ENCODE measurements at regions not wholly inside any gene's neighbourhood (a gene's known extent, or its start where the extent isn't known, plus 50 kb on each side); places are given as distances from the start of the nearest gene placed in this dataset.
A peak's percentile ranks its signal among the peaks of the same experiment; 100 is the strongest.

GRCh38 chr2:41925712-41926111 lies 122.1 kb upstream of the PKDCC start:
- H3K4me1 ChIP-seq (ENCODE audit: control insufficient read depth in 1 of 2, insufficient read depth in 2 of 2, low read length in 2 of 2): peaks cover 35 to 44% of the 10 kb centered on the region in 2 experiments
- no peaks in the 10 kb centered on the region for H3K79me2 ChIP-seq (ENCODE audit: control insufficient read depth, insufficient read depth, low read length, poor library complexity)
- H4K12ac ChIP-seq (ENCODE audit: low read depth, low read length): no peak overlapping the region
- H3K27ac ChIP-seq (ENCODE audit: low read depth, low read length): no peak overlapping the region
- H4K91ac ChIP-seq (ENCODE audit: low read depth, low read length): peak overlapping the region; percentile 86
- H2BK12ac ChIP-seq (ENCODE audit: low read length): peak overlapping the region; percentile 11
- no peak overlapping the region for H3K4me2 ChIP-seq (ENCODE audit: low read length)
- no peak overlapping the region for H2BK5ac ChIP-seq (ENCODE audit: low read depth, low read length, poor library complexity)
- DNase-seq: no peak
- H2AFZ ChIP-seq (ENCODE audit: insufficient read depth, low read length, poor library complexity): no peak overlapping the region
- H3K27me3 ChIP-seq (ENCODE audit: insufficient read depth, low read length): no peaks in the 10 kb centered on the region
- WGBS (ENCODE audit: extremely low coverage, insufficient coverage, insufficient read length): no CpG with 5 or more reads among the region's 2 CpGs
- no peak overlapping the region for H3K4ac ChIP-seq (ENCODE audit: low read depth, low read length)
- H4K8ac ChIP-seq (ENCODE audit: low read depth, low read length): no peak overlapping the region
- no peak overlapping the region for H3K4me3 ChIP-seq (ENCODE audit: low read depth, low read length)
- no peak overlapping the region for H3K18ac ChIP-seq (ENCODE audit: low read length)
- no peak overlapping the region for H3K9ac ChIP-seq (ENCODE audit: low read length)
- no peaks in the 10 kb centered on the region for H3K36me3 ChIP-seq (ENCODE audit: control insufficient read depth in 1 of 2, insufficient read depth in 2 of 2, low read length in 2 of 2)
- peak overlapping the region; percentile 64 for H2AK5ac ChIP-seq (ENCODE audit: low read length)
- peak overlapping the region; percentile 58 for H3K14ac ChIP-seq (ENCODE audit: low read length)
- no peaks in the 10 kb centered on the region for H3K9me3 ChIP-seq (ENCODE audit: insufficient read depth, low read depth, low read length)
- peak overlapping the region; percentile 77 for H2BK120ac ChIP-seq (ENCODE audit: insufficient read depth, low read length, poor library complexity)
- no peak overlapping the region for H3K23ac ChIP-seq (ENCODE audit: low read length)
- H3K79me1 ChIP-seq (ENCODE audit: low read length): peaks cover 26% of the 10 kb centered on the region

GRCh38 chr2:41926614-41927580 lies 120.9 kb upstream of the PKDCC start:
- H3K14ac ChIP-seq (ENCODE audit: low read length): peak overlapping the region; percentile 58
- peak overlapping the region; percentile 17 for H3K4ac ChIP-seq (ENCODE audit: low read depth, low read length)
- peaks cover 35 to 42% of the 10 kb centered on the region in 2 experiments for H3K4me1 ChIP-seq (ENCODE audit: control insufficient read depth in 1 of 2, insufficient read depth in 2 of 2, low read length in 2 of 2)
- no peaks in the 10 kb centered on the region for H3K9me3 ChIP-seq (ENCODE audit: insufficient read depth, low read depth, low read length)
- H3K79me1 ChIP-seq (ENCODE audit: low read length): peaks cover 27% of the 10 kb centered on the region
- H2BK5ac ChIP-seq (ENCODE audit: low read depth, low read length, poor library complexity): peak overlapping the region; percentile 50
- H3K18ac ChIP-seq (ENCODE audit: low read length): peak overlapping the region; percentile 73
- H3K27me3 ChIP-seq (ENCODE audit: insufficient read depth, low read length): no peaks in the 10 kb centered on the region
- H4K12ac ChIP-seq (ENCODE audit: low read depth, low read length): no peak overlapping the region
- H3K27ac ChIP-seq (ENCODE audit: low read depth, low read length): peak overlapping the region; percentile 32
- H4K8ac ChIP-seq (ENCODE audit: low read depth, low read length): peak overlapping the region; percentile 52
- peak overlapping the region; percentile 85 for H2BK12ac ChIP-seq (ENCODE audit: low read length)
- no peak overlapping the region for H3K4me3 ChIP-seq (ENCODE audit: low read depth, low read length)
- no peak overlapping the region for H3K4me2 ChIP-seq (ENCODE audit: low read length)
- no peak overlapping the region for H3K23ac ChIP-seq (ENCODE audit: low read length)
- H3K36me3 ChIP-seq (ENCODE audit: control insufficient read depth in 1 of 2, insufficient read depth in 2 of 2, low read length in 2 of 2): no peaks in the 10 kb centered on the region
- H2AK5ac ChIP-seq (ENCODE audit: low read length): peak overlapping the region; percentile 87
- DNase-seq: no peak
- no peaks in the 10 kb centered on the region for H3K79me2 ChIP-seq (ENCODE audit: control insufficient read depth, insufficient read depth, low read length, poor library complexity)
- WGBS (ENCODE audit: extremely low coverage, insufficient coverage, insufficient read length): no CpG with 5 or more reads among the region's 8 CpGs
- H3K9ac ChIP-seq (ENCODE audit: low read length): no peak overlapping the region
- peak overlapping the region; percentile 86 for H4K91ac ChIP-seq (ENCODE audit: low read depth, low read length)
- H2AFZ ChIP-seq (ENCODE audit: insufficient read depth, low read length, poor library complexity): peak overlapping the region; percentile 32
- peak overlapping the region; percentile 84 for H2BK120ac ChIP-seq (ENCODE audit: insufficient read depth, low read length, poor library complexity)

GRCh38 chr2:41927581-41928264 lies 120.1 kb upstream of the PKDCC start:
- peak overlapping the region; percentile 27 for H3K4ac ChIP-seq (ENCODE audit: low read depth, low read length)
- no peak overlapping the region for H2AFZ ChIP-seq (ENCODE audit: insufficient read depth, low read length, poor library complexity)
- no peak overlapping the region for H3K23ac ChIP-seq (ENCODE audit: low read length)
- H3K79me1 ChIP-seq (ENCODE audit: low read length): peaks cover 27% of the 10 kb centered on the region
- H3K4me2 ChIP-seq (ENCODE audit: low read length): no peak overlapping the region
- WGBS (ENCODE audit: extremely low coverage, insufficient coverage, insufficient read length): no CpG with 5 or more reads among the region's 10 CpGs
- H3K9ac ChIP-seq (ENCODE audit: low read length): no peak overlapping the region
- H3K14ac ChIP-seq (ENCODE audit: low read length): peak overlapping the region; percentile 65
- H3K18ac ChIP-seq (ENCODE audit: low read length): peak overlapping the region; percentile 6
- peak overlapping the region; percentile 0 for H3K27ac ChIP-seq (ENCODE audit: low read depth, low read length)
- peak overlapping the region; percentile 84 for H2BK120ac ChIP-seq (ENCODE audit: insufficient read depth, low read length, poor library complexity)
- peak overlapping the region; percentile 87 for H2AK5ac ChIP-seq (ENCODE audit: low read length)
- no peak for DNase-seq
- no peaks in the 10 kb centered on the region for H3K27me3 ChIP-seq (ENCODE audit: insufficient read depth, low read length)
- no peaks in the 10 kb centered on the region for H3K36me3 ChIP-seq (ENCODE audit: control insufficient read depth in 1 of 2, insufficient read depth in 2 of 2, low read length in 2 of 2)
- H4K91ac ChIP-seq (ENCODE audit: low read depth, low read length): peak overlapping the region; percentile 60
- no peak overlapping the region for H4K12ac ChIP-seq (ENCODE audit: low read depth, low read length)
- H3K4me3 ChIP-seq (ENCODE audit: low read depth, low read length): no peak overlapping the region
- peak overlapping the region; percentile 50 for H4K8ac ChIP-seq (ENCODE audit: low read depth, low read length)
- H2BK5ac ChIP-seq (ENCODE audit: low read depth, low read length, poor library complexity): peak overlapping the region; percentile 31
- no peaks in the 10 kb centered on the region for H3K79me2 ChIP-seq (ENCODE audit: control insufficient read depth, insufficient read depth, low read length, poor library complexity)
- peaks cover 35 to 37% of the 10 kb centered on the region in 2 experiments for H3K4me1 ChIP-seq (ENCODE audit: control insufficient read depth in 1 of 2, insufficient read depth in 2 of 2, low read length in 2 of 2)
- H2BK12ac ChIP-seq (ENCODE audit: low read length): peak overlapping the region; percentile 75
- no peaks in the 10 kb centered on the region for H3K9me3 ChIP-seq (ENCODE audit: insufficient read depth, low read depth, low read length)

GRCh38 chr2:41928526-41928925 lies 119.3 kb upstream of the PKDCC start:
- Histone ChIP-seq H3K9ac (ENCODE audit: low read length) (no peak overlapping the region), H4K91ac (ENCODE audit: low read depth, low read length) (no peak overlapping the region), H2BK120ac (ENCODE audit: insufficient read depth, low read length, poor library complexity) (no peak overlapping the region), H3K23ac (ENCODE audit: low read length) (no peak overlapping the region), H3K4me3 (ENCODE audit: low read depth, low read length) (no peak overlapping the region), H2AK5ac (ENCODE audit: low read length) (no peak overlapping the region), H3K4me1 (ENCODE audit: control insufficient read depth in 1 of 2, insufficient read depth in 2 of 2, low read length in 2 of 2) (peaks cover 29% of the 10 kb centered on the region in 2 experiments), H2AFZ (ENCODE audit: insufficient read depth, low read length, poor library complexity) (no peak overlapping the region), H2BK12ac (ENCODE audit: low read length) (peak overlapping the region; percentile 63), H3K4ac (ENCODE audit: low read depth, low read length) (no peak overlapping the region), H3K27ac (ENCODE audit: low read depth, low read length) (peak overlapping the region; percentile 43), H4K8ac (ENCODE audit: low read depth, low read length) (no peak overlapping the region), H2BK5ac (ENCODE audit: low read depth, low read length, poor library complexity) (peak overlapping the region; percentile 4), H3K79me2 (ENCODE audit: control insufficient read depth, insufficient read depth, low read length, poor library complexity) (no peaks in the 10 kb centered on the region), H3K14ac (ENCODE audit: low read length) (no peak overlapping the region), H3K9me3 (ENCODE audit: insufficient read depth, low read depth, low read length) (no peaks in the 10 kb centered on the region), H3K36me3 (ENCODE audit: control insufficient read depth in 1 of 2, insufficient read depth in 2 of 2, low read length in 2 of 2) (no peaks in the 10 kb centered on the region), H3K27me3 (ENCODE audit: insufficient read depth, low read length) (no peaks in the 10 kb centered on the region), H3K4me2 (ENCODE audit: low read length) (no peak overlapping the region), H4K12ac (ENCODE audit: low read depth, low read length) (no peak overlapping the region), H3K79me1 (ENCODE audit: low read length) (peaks cover 23% of the 10 kb centered on the region), H3K18ac (ENCODE audit: low read length) (no peak overlapping the region)
- peak; percentile 54 to 69 for DNase-seq
- no CpG with 5 or more reads among the region's 6 CpGs for WGBS (ENCODE audit: extremely low coverage, insufficient coverage, insufficient read length)

Measured in trophoblast cell (in vitro differentiated cells and primary cell).